NOMO-1 (cell line): ENCODE measurements at regions not wholly inside any gene's neighbourhood (a gene's known extent, or its start where the extent isn't known, plus 50 kb on each side); places are given as distances from the start of the nearest gene placed in this dataset.
A peak's percentile ranks its signal among the peaks of the same experiment; 100 is the strongest.
"Not testable (repeated sequence)": the region's sequence is repeated elsewhere in the genome, so short reads cannot be mapped to it uniquely, and the experiment has no call there.

Experiments used
- DNase-seq, 2 experiments: peaks; one replicate each; lab custom pipeline; 2025; ENCODE audit not compliant: unreplicated experiment in 2 of 2; lab: John Stamatoyannopoulos, UW

DNA sequence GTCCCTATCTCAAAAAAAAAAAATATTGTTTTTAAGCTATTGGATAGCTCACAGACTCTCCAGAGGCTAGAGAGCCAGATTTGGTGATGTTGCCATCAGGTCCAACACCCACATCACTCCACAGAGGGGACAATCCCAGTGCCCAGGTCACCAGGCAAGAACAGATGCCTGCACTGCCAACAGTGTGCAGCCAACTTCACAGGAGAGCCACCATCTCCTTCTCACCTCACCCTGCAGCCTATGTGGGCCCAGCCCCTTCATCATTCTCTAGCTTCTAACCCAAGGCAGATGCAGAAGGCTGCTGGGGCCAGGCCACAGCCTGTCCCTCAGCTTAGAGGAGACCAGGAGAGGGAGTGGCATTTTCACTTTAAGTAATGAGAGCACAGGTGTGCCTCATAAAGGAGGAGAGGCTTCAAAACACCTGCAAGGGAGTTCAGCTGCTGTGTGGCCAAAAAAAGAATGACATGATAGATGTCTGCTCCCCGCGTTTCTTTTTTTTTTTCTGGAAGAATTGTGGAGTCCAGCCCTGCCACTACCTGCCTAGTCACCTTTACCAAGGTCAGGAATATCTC, 98.0 kb upstream of the ZSWIM2 start:
- DNase-seq, result no peak

DNA sequence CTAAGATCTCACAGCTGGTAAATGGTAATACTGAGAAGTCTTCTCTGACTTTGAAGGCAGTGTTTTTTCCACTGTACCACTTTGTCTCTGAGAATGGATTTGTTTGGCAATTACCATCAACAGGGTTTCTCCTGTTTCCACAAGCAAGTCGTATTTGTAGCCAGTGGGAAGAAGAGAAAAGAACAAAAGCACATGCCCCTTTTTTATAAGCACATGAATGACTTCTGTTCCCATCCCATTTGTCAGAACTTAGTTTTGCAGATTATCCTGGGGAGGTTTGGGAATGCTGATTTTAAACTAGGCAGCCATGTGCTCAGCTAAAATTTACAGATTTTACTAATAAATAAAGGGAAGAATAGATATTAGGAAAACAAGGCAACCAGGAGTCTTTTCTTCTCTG, 92.9 kb upstream of the ZSWIM2 start:
- DNase-seq, result no peak

DNA sequence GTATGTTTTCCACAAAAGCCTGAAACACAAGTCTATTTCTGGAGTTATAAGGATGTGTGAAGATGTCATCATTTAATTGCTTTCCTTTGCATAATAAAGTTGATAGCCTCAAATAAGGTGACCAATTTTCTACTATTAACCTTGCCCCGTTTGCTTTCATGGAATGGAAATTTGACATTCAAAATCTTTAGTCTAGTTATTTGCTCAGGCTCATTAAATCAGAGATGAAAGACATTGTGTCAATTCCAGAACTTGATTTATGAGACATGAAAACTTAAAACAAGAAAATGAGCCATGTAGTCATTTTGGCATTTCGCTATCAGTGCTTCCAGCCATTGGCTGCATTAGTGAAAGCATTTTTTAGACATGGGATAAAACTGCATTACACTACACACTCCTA, 91.5 kb upstream of the ZSWIM2 start:
- DNase-seq, result no peak

DNA sequence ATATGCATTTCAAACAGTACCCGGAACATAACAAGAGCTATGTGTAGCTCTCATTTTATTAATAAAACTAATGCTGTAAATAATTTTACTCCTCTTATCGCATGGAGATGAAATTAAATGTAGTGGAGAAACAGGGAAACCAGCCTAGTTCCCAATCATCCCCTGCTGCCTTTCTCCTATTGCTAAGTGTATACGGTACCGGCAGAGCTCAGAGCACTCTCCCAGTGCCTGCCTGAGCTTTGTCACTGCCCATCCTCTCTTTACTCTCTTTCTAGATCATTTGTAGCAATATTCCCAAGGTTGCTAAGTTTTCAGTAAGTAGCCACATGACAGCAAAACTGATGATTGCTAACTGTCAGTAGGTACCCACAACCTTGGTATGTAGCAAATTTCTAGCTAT, 85.5 kb upstream of the ZSWIM2 start:
- DNase-seq, result no peak

DNA sequence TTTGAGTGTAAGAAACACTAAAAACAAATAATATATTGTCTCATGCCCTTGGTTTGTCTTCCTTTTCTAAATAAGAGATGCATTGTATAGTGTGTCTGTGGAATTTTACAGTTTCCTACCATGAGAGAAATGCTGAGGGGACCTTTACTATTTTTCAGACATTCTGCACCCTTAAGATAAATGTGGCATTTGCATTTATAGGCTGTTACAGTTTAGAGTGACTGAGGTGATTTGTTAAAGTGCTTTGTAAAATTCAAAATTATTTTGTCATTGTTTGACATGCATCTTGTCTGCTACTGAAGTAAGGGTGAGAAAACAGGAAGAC, 78.9 kb upstream of the ZSWIM2 start:
- DNase-seq, result no peak

DNA sequence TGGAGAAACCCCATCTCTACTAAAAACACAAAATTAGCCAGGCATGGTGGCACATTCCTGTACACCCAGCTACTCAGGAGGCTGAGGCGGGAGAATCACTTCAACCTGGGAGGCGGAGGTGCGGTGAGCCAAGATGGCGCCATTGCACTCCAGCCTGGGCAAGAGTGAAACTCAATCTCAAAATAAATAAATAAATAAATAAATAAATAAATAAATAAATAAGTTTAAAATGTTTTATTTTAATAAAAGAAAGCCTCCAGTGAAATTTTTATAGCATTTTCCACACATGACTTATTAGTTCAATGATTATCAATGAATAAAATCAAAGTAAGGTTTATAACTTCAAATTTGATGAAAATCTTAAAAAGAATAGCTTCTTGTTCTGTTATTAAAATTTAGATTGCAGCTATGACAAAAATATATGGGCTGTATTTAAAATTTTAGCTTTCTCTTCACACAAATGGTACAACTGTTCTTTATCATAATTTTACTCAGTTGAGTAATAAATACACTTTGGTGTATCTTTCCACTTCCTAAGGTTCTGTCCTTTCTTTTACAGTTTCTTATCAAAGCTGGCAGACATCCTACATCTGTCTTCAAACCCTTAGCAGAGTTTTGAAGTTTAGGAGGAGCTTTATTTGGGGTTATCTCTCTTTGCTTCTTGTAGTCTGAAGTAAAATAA, 78.4 kb upstream of the ZSWIM2 start:
- no peak for DNase-seq

DNA sequence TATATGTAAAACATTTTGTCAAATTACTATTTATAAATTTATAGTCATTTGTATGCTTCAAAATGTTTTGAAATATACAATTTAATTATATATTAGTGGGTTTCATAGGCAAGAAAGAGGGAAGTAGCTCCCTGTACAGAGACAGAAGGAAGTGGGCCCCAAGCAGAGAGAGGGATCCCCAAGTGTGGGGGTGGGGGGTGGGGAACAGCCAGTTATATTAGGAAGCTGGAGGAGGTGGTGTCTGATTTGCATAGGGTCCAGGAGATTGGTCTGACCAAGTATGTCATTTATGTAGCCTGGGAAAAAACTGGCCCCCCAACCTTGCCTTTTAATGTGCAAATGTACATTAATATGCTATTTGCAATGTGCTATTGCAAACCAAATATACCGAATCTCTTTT, 76.5 kb upstream of the ZSWIM2 start:
- peak; percentile 59 to 62 for DNase-seq

DNA sequence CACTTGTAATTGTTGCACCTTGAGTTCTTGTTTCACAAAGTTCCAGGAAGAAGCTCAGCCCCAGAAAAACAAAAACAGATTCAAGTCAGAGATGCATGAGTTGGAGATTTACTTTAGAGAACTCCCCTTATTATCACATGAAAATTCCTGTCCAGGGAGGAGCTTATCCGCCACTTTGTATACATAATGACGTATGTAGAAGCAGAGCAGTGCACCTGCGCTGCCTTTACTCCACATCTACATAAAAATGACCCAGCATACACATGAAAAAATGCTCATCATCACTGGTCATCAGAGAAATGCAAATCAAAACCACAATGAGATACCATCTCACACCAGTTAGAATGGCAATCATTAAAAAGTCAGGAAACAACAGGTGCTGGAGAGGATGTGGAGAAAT, 73.3 kb upstream of the ZSWIM2 start:
- not testable (repeated sequence) for DNase-seq

DNA sequence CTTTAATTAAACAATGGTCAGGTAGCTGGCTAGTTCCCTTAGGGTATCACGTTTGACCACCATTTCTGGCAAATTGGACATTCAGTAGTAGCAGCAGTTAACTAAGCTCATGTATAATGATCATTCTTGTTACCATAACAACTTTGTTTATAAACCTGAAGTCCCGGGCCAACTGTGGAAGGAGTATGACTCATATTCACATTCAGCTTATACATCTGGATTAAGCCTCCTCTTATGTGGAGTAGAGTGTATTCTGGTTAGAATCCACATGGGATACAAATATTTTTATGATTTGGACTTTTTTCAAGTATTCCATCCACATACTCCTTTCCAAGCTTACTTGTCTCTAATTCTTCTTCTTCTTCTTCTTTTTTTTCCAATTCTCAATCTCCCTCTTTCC, 70.3 kb upstream of the ZSWIM2 start:
- peak in 1 of 2 experiments; percentile 19 for DNase-seq

DNA sequence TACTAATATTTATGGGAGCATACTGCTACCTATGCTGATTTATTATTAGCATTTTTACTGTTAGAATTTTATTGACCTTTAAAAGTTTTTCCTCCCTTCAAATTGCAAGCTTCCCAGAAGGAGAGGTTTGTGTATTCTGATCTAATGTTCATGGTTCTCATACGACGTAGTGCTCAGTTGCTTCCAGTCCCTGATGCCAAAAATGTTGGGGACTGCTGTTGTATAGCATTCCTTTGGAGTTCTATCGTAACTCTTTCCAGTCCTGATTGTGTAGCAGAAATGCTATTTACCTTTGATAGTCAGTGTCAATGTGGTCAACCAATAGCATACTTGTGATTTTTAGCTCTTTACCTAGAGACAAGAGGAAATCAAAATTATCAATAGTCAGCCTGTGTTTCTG, 69.5 kb upstream of the ZSWIM2 start:
- DNase-seq, result no peak

DNA sequence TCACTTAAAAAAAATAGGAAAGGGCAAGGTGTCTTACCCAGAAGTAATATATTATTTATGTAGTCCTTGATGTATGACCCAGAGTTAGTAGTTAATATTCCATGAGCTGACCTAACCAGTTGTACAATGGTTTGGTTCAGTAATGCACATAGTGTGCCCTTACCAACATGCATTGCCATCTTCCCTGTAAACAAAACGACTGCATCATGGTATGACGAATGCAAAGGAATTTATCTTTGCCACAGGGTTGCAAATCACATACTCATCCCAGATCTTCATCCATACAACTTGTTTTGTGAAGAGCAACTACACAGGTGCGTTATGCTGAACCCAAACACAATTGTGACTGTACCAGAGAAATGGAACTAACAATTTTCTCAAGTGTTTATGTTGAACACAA, 68.9 kb upstream of the ZSWIM2 start:
- no peak for DNase-seq

DNA sequence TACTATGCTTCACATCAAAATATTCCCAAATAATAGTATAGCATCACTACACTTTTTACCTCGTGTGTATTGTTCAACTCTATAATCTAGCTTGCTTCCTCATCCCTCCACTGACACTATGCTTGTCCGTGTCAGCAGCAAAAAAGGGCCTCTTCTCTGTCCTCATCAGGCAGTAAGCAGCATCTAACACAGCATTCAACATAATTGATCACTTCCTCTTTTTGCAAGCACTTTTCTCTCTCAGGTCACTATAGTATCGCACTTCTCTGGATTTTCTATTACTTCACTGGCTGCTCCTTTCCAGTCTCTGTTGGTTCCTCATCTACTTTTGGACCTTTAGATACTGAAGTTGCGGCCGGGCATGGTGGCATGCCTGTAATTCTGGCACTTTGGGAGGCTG, 64.9 kb upstream of the ZSWIM2 start:
- DNase-seq, result peak; percentile 96 to 97

DNA sequence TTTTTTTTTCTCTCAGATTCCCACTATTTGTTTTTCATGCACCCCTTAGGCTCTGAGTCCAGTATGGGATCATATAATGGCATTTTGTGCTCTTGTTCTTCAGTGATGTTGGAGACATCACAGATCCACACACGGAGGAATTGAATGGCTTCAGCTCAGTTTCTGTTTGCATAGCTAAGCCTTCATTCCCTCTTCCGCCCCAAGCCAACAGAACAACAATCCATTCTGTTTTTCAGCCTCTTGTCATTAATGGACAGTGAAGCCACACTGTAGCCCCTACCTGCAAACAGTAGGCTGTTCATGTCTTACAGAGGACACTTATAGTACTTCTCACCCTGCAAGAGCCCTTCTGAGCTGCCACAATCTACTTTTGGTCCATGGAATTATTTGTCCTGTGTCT, 64.0 kb upstream of the ZSWIM2 start:
- DNase-seq, result no peak

DNA sequence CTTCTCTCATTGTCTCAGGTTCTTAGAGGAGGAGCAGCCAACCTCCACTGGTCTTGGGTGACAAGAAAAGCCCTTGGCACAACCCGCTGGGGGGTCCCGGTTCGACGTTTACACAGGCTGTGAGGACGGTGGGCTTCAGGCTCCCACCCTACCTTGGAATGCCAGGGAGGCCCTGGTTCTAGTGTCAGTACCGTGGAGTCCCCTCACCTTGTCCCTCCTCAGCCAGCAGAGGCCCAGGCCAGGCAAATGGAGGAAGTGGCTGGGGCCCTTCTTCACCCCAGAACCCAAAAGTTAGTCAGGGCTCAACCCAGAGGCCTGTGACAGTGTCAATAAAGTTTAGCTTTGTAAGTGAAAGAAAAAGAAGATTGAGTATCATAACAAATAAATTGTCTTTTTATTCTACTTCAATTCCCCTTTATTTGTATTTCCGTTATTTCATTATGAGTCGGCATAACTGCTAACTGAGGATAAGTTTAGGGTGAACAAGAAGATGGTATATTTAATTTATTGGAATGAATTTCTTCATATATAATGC, 62.6 kb upstream of the ZSWIM2 start:
- no peak for DNase-seq

DNA sequence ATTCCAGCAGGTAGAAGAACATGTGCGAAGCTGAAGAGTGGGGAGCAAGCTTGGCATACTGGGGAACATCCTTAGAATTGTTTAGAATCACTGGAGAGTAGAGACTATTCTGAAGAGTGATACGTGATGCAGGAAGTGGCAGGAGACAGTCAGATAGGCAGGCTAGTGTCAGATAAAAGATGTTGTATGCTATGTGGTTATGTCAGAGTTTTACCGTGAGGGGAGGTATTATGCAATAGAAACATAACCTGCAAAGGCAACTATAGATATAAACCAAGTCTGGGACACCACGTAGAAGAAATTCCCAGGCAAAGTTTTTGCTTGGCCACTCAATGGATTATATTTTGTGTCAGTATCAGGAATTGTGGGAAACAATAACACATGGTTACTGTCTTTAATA, 62.0 kb upstream of the ZSWIM2 start:
- DNase-seq, result no peak

DNA sequence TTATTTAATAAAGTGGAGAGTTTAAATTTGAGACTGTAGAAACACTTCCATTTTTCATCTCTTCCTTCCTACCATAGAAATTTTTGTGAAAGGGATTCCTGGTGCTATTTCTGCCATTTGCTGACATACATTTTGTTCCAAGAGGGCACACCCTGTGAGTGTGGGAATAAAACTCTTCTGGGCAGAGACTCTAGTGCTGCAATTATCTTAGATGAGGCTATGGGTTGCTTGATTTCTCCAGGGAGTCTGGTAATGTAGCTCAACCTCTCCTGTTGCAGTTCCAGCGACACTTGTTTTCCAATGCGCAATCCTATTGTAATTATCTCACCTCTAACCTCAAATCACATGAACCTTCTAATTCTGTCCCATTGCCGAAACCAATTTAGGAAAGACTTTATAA, 60.1 kb upstream of the ZSWIM2 start:
- DNase-seq, result no peak

DNA sequence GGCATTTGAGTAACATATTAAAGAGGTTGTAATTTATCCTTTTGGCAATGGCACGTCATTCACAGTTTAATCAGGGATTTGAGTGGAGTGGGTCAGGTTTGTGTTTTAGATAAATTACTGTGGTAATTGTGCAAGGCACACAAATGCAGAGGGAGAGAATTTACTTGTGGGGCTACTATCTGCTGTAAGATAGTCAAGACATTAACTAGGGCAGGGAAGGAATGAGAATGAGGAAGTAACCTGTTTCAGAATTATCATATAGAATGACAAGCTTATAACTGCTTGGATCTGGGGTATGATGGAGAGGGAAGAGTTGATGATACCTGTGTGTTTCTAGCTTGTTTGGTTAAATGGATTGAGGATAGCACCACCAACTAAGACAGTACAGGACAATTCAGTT, 58.9 kb upstream of the ZSWIM2 start:
- DNase-seq, result peak in 1 of 2 experiments; percentile 17

DNA sequence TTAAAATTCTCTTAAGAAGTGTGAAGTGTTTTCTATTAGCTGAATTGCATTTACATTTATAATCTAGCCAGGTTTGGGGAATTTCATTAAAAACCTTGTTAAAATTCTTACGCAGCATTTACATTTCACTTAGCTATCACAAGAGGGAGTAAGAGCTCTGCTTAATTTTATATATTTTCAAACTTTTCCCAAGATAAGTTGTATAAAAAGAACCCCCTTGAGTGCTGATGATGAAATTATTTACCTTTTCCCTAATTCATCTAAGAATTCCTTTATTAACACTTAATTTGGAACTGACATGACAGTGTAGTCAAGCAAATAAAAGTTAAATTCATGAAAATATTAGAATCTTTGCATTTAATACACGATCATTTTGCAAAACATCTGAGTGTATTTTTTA, 54.2 kb upstream of the ZSWIM2 start:
- DNase-seq, result no peak
